ENCODE measurements at regions not wholly inside any gene's neighbourhood (a gene's known extent, or its start where the extent isn't known, plus 50 kb on each side); places are given as distances from the start of the nearest gene placed in this dataset.

GRCh38 chr20:16174311-16174710 lies 398.9 kb downstream of the KIF16B start:
- no peak for DNase-seq

- no peak for DNase-seq
These were observed 400.2 kb downstream of the KIF16B start for GRCh38 chr20:16173044-16173443.

DNA sequence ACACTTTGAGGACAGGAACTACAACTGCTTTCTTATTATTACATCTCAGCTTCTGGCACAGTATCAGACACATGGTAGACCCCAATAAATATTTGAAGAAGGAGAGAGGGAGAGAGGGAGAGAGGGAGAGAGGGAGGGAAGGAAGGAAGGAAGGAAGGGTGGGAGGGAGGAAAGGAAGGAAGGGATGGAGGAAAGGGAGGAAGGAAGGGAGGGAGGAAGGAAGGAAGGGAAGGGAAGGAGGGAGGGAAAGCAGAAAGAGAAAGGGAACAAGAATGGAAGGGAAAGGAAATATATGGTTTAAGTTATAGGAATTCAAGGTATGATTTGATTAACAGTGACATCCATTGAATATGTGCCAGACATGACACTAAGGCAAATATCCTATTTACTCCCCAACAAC lies 402.1 kb downstream of the KIF16B start:
- DNase-seq, result no peak

GRCh38 chr20:16170406-16170971 lies 402.8 kb downstream of the KIF16B start:
- no peak for DNase-seq

DNA sequence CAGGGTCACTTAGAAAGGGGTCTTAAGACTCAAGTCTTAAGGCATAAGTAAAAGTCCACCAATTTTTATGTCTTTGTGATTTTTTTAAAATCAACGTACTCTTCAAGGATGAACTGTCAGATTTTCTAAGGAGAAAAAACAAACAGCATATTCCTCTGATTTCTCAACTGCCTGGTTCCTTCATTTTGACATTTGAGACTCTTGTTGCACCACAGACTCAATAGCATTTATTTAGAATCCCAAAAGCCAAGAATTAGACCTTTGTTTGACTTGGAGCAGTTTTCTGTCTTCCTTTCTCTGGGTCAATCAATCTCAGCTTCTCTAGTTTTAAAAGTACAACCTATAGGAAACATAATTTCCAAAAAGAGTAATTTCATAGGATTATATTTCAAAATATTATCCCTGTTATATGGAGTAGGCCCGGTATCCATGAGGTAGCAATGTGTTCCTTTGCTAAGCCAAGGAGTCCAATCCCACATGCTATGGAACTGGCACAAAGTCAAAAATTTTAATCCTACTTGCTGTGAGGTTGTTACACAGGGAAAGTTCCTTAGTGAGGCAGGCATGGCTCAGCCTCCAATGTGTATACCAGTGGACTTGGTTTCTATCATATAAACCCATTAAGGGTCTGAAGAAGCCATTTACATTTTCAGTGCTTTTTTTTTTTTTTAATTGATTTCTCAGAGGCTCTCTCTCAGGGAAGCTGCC lies 405.7 kb downstream of the KIF16B start:
- no peak for DNase-seq

DNA sequence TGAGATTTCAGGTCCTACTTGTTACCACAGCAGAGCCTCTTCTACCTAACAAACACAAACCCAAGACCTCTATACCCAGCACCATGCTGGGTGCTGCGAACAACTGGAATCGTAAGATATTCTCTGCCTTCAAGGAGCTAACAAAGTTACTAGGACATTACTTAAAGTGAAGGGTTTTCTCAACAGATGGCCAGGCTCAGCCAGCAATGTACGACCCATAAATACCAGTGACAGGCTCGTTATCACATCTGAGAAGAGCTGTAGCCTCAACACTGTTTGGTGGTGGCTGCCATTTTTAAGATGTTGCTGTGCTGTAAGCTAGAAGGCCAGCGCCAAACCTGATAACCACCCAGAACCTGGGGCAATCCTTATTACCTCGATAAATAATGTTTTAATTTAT lies 406.5 kb downstream of the KIF16B start:
- DNase-seq, result no peak

DNA sequence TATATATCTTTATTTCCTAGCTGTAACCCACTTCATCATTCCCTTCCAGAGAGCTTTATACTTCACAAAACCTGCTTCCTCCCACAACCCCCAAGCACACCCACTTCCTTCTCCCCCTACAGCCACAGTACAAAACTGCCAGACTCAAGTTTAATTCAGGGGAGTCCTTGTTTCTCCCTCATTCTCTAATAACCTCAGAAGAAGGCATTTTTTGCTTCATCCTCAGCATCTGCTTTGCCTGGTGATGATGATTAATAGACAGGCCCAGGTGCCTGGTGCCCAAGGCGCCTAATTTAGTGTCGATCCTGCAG lies 414.3 kb downstream of the KIF16B start:
- no peak for DNase-seq

DNA sequence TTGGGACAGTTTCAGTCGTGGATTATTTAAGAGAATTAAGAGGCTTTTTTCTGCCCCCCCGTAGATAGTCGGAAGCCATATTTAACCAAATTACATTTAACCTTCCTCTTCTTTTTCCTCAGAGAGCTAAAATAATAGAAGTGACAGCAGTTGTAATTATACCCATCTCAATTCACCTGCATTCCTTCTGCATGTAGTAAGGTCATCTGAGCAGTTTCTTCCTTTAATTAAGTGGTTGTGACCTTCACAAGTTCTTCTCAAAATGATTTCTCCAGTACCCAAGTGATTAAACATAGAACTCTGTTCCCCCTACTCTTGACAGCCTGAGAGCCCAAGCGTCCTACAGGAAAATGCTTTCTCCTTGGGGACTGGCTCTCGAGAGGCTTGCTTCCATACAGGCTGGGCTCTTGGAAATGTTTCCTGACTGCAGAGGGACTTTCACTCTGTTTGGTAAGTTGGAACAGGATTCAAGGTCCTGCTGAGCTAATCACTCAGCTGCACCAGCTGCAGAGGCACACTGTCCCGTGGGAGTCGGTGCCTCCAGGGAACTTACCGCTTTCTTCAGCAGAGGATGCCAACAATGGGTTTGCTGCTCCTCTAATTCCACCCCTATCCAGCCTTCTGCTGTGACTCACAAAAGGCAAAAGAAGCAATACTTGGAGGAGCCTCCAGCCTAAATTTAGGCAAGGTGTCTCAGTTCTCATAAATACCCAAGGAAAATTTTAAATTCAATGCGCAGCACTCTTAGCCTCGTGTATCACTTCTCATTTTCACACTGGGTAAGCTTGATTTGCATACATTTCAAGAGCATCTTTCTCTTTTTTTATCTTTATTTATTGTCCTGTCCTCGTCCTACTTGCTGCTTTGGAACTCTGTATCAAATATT lies 414.9 kb downstream of the KIF16B start:
- no peak for DNase-seq

GRCh38 chr20:16147916-16148315 lies 425.3 kb downstream of the KIF16B start:
- no peak for DNase-seq

GRCh38 chr20:16147216-16147615 lies 426.0 kb downstream of the KIF16B start:
- DNase-seq, result no peak

DNA sequence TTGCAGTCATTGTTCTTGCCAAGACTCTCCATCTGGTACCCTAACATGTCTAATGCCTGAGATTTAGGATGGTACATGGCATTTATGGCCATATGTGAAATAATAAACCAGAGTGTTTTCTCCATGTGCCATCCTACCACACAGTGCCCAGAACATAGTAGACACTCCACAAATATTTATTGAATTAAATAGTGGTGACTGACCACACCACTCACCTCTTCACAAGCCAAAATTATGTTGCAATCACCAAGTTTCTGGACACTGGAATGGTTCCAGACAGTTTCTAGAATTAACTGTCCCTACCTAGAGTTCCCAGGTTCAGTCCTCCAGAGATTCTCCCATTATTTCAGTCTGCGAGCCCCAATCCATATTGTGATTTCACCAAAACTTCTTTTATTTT lies 427.3 kb downstream of the KIF16B start:
- no peak for DNase-seq

GRCh38 chr20:16143596-16143995 lies 429.7 kb downstream of the KIF16B start:
- DNase-seq, result no peak

DNA sequence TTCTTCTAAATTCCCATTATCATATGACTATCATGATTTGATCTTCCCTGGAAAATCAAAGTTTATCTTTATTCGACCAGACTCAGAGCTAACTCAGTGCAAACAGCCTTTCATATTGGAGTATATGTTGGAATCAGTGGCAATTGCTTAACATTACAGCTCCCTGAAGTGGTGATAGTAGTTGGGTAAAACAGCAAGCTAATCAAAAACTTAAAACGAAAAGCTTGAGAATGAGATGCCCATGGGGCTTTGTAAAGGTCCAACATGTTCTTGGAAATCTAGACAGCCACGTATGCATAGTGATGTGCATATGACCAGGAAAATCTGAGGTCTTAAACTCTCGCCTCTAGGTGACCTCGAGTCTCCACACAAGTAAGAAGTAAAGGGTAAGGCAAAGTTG lies 437.6 kb downstream of the KIF16B start:
- DNase-seq, result no peak

GRCh38 chr20:16132036-16132798 lies 441.0 kb downstream of the KIF16B start:
- DNase-seq, result no peak

DNA sequence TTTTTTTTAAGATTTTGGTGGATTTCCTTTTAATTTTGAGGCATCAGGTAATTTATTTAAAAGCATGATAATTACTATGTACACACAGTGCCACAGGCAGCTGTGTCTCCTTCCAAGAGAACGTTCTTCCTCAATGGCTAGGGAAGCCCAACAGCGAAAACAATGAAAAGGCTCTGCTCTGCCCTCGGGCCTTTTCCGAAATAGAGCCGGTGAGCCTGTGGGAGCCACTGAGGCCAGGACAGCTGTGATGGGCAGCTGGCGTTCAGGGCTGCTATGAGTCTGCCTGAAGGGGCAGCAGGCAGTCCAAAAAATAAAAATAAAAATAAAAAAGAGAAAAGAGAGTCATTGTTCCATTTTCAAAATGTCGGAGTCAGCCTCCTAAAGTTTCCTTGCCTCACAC lies 443.8 kb downstream of the KIF16B start:
- no peak for DNase-seq

DNA sequence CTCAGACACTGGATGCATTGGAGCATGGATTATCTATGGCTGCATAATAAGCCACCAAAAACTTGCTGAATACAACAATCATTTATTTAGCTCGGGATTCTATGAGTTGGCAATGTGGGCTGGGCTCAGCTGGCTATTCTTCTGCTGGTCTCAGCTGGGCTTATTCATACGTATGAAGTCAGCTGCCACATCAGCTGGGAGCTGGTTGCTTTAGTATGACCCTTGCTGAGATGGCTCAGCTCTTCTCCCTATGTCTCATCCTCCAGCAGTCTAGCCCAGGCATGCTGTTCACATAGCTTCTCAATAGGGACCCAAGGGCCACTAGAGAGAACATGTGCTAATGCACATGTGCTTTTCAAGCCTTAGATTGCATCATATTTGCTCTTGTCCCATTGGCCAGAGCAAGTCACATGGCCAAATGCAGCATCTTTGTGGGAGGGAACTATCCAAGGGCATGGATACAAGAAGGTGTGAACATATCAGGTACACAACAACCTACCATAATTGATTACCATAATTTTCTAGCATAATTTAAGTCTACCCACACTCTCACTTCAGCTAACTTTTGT lies 444.6 kb downstream of the KIF16B start:
- no peak for DNase-seq

DNA sequence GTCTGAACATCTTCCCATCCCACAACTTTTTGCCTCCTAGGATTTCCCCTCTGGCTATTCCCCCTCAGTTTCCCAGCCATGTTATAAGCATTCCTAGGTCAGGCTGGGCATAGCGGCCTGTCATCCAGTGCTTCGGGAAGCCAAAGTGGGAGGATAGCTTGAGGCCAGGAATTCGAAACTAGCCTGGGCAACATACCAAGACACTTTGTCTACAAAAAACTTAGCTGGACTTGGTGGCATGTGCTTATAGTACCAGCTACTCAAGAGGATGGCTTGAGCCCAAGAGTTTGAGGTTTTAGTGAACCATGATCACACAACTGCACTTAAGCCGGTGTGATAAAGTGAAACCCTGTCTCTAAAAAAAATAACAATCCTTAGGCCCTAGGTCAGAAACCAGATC lies 447.4 kb downstream of the KIF16B start:
- no peak for DNase-seq

- no peak for DNase-seq
These were observed 448.1 kb downstream of the KIF16B start for GRCh38 chr20:16124911-16125776.

DNA sequence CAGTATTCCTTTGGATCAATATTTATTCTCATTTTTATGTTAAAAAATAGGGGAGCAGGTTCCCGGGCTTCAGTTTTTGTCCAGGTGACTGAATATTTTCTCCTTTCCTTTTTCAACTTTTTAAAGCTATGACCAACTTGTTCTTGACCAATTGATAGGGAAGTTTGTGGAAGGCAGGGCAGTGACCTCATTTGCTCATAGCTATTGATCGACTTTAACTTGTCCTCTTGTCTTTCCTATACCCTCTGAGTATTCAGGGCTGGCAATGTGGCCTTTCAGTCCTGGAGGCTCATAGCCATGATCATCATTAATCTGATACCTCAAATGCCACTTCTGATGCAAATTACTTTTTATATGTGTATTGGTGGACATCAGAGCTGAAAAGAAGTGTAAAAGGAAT lies 448.8 kb downstream of the KIF16B start:
- no peak for DNase-seq

DNA sequence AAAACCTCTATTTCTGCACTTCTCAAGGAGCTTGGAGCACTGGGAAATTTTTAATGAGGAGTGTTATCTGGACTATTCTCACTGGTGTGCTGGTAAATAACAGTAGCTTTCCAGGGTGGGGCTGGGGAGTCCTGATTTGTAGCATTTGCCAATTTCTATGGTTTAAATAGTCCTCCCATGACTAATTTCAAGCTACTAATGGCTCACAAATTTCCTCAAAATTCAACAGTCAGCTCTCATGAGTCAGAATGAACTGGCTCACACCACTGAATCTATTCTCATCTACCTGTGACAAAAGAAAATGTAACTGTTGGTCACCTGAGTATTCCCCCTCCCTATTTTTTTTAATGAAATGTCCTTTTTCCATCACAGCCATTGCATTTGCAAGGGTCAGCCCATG lies 449.6 kb downstream of the KIF16B start:
- DNase-seq, result no peak

GRCh38 chr20:16119909-16120308 lies 453.3 kb downstream of the KIF16B start:
- no peak for DNase-seq

DNA sequence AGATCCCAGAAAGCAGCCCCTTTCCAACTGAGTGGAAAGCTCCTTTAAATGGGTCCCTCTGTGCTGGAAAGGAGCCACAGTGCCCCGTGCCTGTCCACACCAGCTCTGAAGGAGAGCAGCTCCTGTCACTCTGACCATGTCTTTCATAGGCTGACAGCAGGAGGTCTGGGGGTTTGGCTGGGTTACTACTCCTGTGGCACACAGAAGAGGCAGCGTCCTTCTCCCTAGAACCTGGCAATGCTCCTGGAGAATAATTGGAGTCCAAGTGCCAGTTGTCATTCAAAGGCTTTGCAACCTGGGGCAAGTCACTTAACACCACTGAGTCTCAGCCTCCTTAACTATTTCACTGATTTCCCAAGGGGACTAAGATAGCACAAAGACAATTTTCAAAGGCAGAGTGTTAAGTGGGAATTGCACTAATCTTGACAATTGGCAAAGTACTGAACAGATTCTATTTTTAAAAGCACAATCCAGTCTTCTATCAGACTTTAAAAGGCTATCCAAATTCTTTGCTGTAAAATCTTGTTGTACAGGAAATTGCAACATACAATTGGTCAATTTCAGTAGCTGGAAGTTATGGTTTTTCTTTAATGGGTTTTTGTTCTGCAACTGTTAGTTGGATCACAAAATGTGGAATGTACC lies 457.2 kb downstream of the KIF16B start:
- no peak for DNase-seq

Data from OCI-M1 (cell line).